Heart left ventricle (tissue), 13 donors: ENCODE measurements at regions not wholly inside any gene's neighbourhood (a gene's known extent, or its start where the extent isn't known, plus 50 kb on each side); places are given as distances from the start of the nearest gene placed in this dataset.

Experiments used
- CTCF ChIP-seq, 12 donors: fragments of 200-600 bp; sonication (generic) in 4 of 12; IDR thresholded peaks; one replicate each; pipeline versions ENCODE4 v1.5.0 to v1.8.0; 2018 to 2022; ENCODE audit warnings: antibody characterized with exemption in 12 of 12, mild to moderate bottlenecking in 5 of 12
- POLR2A ChIP-seq, 2 donors: fragments of 450-650 bp; IDR thresholded peaks; one replicate each; pipeline ENCODE4 v1.6.1; 2017; ENCODE audit warnings: antibody characterized with exemption in 2 of 2, mild to moderate bottlenecking in 2 of 2, moderate library complexity in 2 of 2
- donor health status: ischemic (EF 13 %, LVEDD 7.1; RV severe dilation, severe dysfunction).
- donor health status: DM: no; HTN: yes; CAD: no.
- donor health status: DM: no; HTN: no; CAD: no.
- donor health status: ischemic (EF 25% LVEDD 6.9; RV normal size, moderate dysfunction).
- donor health status: ischemic (EF 25% LVEDD 5.7; RV mildly dilated, moderate dysfunction).
- donor health status: ischemic (EF 35%, LVEDD 5.7; RV mildly dilated, moderate dysfunction).
- donor health status: nonischemic (EF 11% LVEDD 7.7; RV severe dilation, severe dysfunction).
- donor health status: DM: yes; HTN: yes; CAD: no.
- donor health status: PGD.
- donor health status: ischemic (EF 29% LVEDD 5.4; RV normal size, mild dysfunction).
- donor health status: nonischemic (EF 23%, LVEDD 6.1; RV moderate dilation, normal function).

- TF ChIP-seq CTCF (IDR thresholded peaks at IDR 0.05): no peak
- TF ChIP-seq POLR2A (IDR thresholded peaks at IDR 0.05): no peak
These were observed 110.1 kb downstream of the CDC7 start for GRCh38 chr1:91610789-91611188.
